NCI-H1436 treated with DMSO at 0.1 percent for 48 hours (cell line): ENCODE measurements at regions not wholly inside any gene's neighbourhood (a gene's known extent, or its start where the extent isn't known, plus 50 kb on each side); places are given as distances from the start of the nearest gene placed in this dataset.

Source experiments
- DNase-seq: peaks from one replicate; lab custom pipeline; 2025; lab: John Stamatoyannopoulos, UW

DNA sequence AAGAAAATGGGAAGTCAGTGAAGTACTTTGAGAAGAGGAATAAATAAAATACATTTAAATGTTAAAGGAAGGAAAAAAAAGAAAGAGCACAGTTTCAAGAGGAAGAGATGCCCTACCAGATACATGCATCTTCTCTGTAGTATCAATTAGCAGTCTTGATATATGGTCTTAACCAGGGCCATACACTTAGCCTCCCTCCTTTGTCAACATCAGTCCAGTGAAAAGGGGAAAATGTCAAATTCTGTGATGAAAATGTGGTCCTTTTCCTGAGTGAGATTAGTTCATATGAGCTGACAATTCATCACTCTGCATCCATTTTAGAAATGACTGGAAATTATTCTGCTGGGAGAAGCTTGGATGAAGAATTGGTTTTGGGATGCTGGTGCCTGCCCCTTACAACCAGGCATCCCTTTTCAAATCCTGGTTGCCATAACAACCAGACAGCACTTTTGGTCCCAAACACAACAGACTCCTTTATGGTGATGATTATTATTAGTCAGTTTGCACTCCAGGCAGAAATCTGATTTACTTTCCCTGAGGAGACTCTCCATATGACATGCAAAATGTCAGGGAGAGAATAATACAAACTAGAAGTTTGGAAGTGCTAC, 933.6 kb upstream of the CDH8 start:
- no peak for DNase-seq

- DNase-seq = no peak
Measured at GRCh38 chr16:62967611-62968010, 931.4 kb upstream of the CDH8 start.

DNA sequence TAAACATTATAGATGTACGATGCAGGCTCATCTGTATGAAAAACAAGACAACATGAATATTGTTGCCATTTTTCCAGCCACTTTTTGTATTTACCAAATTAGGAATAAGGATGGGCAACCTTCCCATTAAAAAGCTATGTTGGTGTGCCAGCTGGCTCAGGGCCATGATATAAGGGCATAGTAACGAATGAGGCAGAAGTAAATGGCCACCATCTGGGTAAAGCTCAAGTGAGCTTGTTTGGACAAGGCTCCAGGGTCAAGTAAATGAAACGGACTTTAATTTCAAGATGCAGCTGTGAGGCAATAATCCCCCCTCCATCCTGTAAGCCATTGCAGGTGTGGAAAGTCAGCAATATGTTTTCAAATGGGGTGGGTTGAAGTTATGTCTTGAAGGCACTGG, 930.9 kb upstream of the CDH8 start:
- no peak for DNase-seq

GRCh38 chr16:62966626-62967025, 930.4 kb upstream of the CDH8 start:
- DNase-seq = no peak

- DNase-seq = no peak
Measured at GRCh38 chr16:62965831-62966230, 929.6 kb upstream of the CDH8 start.

DNA sequence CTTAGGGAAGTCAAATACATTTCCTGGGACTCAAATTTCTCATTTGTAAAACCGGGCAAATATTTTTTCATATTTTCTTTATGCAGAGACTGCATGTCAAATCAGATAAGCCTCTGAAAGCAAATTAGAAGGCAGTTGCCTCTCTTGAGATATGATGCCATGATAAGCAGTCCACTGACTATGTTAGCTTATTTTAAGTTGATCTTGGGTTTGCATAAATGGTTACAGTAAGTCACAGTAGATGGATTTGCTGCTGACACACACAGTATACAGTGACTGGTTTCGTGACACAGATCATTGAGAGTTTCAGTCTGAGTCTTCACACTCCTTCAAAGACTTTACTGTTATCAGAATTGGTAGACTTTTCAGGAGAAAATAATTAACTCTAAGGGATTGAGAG, 927.6 kb upstream of the CDH8 start:
- no peak for DNase-seq

DNA sequence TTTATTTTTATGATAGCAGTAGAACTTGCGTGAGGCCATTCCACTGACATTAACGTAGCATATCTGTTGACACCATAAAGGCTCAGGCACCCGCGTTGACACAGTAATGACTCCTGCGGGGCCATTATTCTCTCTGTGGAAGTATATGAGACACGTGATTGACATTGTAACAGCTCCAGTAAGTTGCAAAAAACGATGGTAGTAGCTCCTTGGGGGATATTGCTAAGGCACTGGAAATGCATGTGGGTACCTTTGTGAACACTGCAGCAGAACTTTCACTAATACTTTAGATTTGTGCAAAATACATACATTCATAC, 918.8 kb upstream of the CDH8 start:
- DNase-seq = no peak

DNA sequence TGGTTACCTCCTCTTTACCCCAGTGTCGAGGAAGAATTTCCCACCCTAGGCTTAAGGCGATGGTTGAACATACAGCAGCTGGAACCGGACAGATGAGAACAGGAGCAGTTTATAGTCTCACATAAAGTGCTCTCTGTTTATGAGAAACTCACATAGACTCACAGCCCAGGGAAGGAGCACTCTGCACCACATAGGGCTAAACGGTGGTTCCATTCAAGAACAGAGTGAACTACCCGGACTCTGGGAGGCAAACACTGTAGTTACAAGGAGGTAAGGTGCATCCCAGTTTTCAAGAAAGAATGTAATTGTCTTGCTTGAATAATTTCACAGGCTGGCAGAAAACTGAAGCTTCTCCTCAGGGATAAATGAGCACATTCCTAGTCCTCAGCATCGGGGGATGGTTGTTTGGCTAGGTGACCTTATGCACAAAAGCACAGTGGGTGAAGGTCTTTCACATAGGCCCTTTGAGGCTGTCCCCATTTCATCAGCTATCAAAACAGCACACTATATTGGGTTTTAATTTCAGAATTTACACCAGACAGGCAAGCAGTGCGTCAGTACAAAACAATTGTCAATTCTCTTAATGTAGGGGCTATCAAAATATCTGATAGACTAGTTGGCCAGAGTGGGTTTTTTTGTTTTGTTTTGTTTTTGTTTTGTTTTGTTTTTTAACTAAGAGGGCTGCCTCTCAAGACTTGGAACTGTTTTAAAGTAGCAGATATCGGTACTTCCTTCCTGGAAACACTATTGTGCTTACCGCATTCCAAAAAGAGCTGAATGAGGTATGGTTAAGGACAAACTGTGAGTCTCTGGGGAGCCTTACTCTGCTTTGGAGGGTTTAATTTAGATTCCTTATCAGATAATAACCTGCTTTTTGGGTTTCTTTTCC, 918.1 kb upstream of the CDH8 start:
- DNase-seq = no peak

- DNase-seq = no peak
Measured at GRCh38 chr16:62950351-62950750, 914.1 kb upstream of the CDH8 start.

GRCh38 chr16:62940569-62940968, 904.3 kb upstream of the CDH8 start:
- DNase-seq = no peak

DNA sequence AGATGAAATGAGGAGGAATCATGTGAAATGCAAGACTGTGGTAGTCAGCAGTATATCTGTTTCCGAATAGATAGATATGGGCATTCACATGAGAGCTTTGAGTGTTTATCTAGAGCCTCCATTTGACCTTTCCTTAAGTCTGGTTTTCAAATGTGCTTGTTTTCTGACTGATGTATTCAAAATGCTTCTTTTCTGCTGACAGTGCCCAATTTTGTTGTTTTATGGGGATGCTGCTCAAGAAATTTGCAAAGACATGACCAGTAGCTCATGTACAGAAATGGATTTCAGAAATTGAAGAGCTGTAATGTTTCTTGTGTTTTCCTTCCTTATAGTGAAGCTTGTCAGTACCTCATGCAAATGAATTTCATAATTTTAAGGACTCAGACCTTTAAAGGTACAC, 903.4 kb upstream of the CDH8 start:
- no peak for DNase-seq

DNA sequence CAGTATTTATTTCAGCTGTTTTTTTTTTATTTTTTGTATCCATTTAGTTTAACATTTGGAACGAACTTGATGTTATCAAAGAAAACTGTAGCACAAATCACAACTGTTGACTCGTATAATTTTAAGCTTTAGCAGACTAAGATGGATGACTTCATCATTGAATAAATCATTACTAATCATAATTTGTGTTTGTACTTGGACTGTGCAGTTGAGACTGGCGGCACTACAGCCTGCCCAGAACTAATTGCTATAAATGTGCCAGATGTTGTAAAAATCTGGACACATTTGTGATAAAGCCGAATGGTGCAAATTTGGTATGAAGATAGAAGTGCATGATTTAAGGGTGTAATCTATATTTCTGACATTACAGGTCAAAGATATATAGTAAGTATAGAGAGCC, 897.7 kb upstream of the CDH8 start:
- DNase-seq = no peak

DNA sequence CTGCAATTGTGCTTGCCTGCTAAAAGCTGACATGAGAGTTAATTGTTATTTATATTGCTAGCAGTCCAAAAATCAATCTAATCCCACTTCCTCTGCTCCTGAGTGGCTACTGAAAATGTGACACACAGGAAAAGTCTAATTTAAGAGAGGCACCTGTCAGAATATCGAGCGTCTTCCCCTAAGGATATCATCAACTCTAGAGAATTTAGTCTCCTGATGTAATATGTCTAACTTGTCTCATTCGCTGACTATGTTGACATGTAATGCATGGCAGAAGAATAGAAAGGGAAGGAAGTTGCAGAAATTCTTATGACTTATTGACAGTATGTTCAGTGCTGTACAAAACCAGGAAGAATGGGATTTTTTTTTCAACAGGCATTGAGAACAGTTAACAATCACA, 893.4 kb upstream of the CDH8 start:
- no peak for DNase-seq

DNA sequence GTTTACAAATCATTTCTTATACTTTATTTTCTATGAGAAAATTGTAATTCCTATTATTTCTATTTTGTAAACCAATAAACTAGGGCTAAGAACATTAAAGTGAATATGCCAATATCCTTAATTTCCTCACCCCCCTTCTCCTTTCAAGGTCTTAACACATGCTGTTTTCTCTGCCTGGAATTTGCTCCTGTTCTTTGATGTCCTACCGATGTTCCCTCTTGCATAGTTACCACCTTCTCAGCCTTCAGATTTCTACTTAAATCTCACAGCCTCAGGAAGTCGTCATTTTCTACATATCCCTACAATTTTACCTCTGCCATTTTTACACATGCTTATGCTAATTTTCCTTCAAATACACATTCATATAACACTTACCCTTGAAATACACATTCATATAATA, 890.9 kb upstream of the CDH8 start:
- DNase-seq = no peak

- DNase-seq = no peak
Measured at GRCh38 chr16:62926121-62926801, 890.0 kb upstream of the CDH8 start.

GRCh38 chr16:62921904-62922303, 885.7 kb upstream of the CDH8 start:
- DNase-seq = no peak

DNA sequence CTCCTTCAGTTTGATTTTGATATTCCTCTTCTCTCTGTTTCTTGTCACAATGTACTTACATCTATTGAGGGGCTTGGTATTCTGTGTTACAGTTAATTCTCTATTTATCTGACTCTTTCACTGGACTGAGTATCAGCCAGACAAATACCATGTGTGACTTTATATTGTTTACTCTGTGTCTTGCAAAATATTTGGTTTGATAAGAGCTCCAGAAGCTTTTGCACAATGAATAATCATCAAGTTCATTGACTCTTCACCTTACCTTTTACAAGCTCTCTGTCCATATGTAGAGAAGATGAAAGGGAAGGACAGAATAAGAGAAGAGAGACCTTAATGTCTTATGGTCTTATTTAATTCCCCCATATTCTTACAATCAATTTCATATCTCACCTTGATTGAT, 877.7 kb upstream of the CDH8 start:
- no peak for DNase-seq

DNA sequence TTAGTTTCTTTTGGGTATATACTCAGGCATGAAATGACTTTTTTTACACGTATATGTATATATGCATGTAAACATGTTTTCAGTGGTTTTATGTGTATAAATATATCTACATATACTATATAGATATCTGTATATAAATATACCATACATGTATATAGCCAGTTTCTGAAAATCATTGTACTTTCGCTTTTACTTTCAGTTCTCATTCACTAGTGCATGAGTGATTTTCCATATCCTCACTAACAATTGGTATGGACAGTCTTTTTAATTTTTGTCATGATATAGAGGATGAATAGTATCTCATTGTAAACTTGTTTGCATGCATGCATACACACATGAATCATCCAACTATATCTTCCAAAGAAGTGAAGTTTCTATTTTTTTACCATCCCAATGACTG, 877.1 kb upstream of the CDH8 start:
- DNase-seq = no peak

DNA sequence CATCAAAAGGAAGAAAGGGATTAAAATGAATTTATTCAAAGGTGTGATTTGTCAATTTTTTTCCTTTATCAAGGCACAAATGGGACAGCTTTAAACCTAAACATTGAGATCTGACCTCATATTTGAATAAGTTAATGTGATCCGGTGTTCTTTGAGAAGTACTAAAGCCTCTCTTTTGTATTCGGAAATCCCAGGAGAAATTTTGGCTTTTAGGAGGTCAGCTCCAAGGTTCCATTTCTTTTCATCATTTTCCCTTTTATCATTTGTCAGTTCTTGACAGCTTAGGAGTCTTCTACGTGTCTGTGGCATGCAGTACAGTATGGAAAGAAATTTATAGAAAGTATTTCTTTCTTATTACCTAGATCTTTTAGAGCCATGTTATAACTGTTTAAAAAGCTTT, 873.4 kb upstream of the CDH8 start:
- DNase-seq = no peak

DNA sequence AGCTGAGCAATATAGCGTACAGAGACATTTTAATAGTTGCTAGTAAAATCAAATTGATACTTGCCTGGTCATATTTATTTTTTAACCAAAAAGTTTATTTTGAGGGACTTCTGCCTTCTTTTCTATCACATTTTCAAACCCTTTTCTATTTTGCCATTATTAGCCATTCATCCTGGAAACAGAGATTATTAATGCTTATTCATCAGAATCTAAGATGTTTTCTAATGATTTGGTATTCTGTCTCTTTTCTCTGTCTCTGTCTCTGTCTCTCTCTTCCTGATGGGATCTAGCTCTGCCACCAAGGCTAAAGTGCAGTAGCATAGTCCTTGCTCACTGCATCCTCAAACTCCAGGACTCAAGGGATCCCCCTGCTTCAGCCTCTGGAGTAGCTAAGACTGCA, 871.3 kb upstream of the CDH8 start:
- no peak for DNase-seq

- DNase-seq = no peak
Measured at GRCh38 chr16:62903961-62904502, 867.8 kb upstream of the CDH8 start.

DNA sequence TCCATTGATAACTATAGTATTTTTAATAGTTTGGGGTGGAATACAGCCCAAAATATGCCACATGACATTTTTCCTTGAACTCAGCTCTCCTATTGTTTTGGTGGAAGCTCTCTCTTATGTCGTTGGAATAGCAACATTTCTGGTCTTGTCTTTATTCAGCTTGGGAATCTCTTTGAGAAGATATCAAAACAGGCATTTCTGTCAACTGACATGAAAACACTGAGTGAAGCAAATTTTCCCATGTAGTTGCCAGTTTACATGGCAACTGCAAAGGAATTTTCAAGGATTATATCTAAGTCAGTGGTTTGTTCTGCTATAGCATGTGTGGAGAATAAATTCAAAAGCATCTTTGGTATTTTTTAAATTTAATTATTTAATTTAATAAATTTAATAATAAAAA, 863.5 kb upstream of the CDH8 start:
- DNase-seq = no peak

- DNase-seq = no peak
Measured at GRCh38 chr16:62889097-62889496, 852.9 kb upstream of the CDH8 start.
